KOPT-K1 (cell line): ENCODE measurements at regions not wholly inside any gene's neighbourhood (a gene's known extent, or its start where the extent isn't known, plus 50 kb on each side); places are given as distances from the start of the nearest gene placed in this dataset.
"Not testable (repeated sequence)": the region's sequence is repeated elsewhere in the genome, so short reads cannot be mapped to it uniquely, and the experiment has no call there.

Source experiments
- H3K27ac ChIP-seq: fragments of 200-600 bp; sonication (generic); 2 replicates; pipeline ENCODE4 v1.5.1; 2016; ENCODE audit warnings: antibody characterized with exemption, mild to moderate bottlenecking, low read depth, low read length; ENCODE audit not compliant: poor library complexity, severe bottlenecking
- H3K36me3 ChIP-seq: fragments of 200-600 bp; sonication (generic); 2 replicates; pipeline ENCODE4 v1.5.1; 2017; ENCODE audit warnings: antibody characterized with exemption, mild to moderate bottlenecking, low read length, moderate library complexity; ENCODE audit not compliant: insufficient read depth
- H3K9me3 ChIP-seq: fragments of 200-600 bp; sonication (generic); 2 replicates; pipeline ENCODE4 v1.5.1; 2017; ENCODE audit warnings: antibody characterized with exemption, low read length, mild to moderate bottlenecking; ENCODE audit not compliant: insufficient read depth, poor library complexity, severe bottlenecking

DNA sequence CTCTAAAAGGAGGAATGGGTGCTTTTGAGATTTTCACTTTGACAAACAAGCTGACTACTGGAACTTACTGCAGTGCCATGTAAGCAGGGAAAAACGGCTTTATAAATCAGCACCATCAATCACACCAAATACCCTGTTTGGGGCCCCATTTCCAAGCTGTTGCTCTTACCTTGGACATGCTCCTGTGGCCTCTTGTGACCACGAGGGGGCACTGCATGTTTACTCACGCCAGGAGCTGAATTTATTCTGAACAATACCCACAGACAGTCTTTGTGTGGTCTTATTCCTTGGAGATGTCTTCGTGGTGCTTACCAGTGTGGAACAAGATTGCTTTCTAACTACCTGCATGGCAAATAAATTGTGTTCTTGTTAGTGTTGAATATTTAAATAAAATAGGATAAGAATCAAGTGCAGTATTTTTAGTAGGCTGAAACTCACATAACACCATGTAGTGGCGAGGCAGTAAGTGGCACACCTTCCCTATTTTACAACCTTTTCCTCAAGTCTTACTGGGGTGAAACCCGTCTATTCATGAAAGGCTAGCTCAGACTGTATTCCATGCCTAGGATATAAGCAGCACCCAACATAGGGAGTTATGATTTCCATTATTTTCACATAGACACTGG lies 155.5 kb upstream of the NMUR2 start:
- Histone ChIP-seq H3K9me3 (no peaks in the 10 kb centered on the region), H3K27ac (no peak overlapping the region), H3K36me3 (no peaks in the 10 kb centered on the region)

DNA sequence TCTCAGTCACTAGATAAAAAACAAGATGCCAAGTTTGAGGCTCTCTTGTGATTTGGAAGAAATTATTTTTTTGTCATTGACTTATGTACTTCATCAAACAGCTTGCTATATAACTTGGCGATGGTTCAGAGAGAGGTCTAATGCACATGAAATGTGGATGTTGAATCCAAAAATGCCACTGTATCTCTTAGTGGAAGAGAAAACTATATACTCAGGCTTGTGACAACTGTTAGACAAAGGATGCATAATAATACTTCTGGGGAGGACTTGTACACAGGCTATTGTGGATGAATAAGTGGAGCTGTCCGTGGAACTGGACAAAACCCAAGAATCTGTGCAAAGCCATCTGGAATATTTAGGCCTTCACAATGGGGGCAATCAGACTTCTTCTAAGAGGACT lies 162.9 kb upstream of the NMUR2 start:
- Histone ChIP-seq H3K36me3 (no peaks in the 10 kb centered on the region), H3K27ac (no peak overlapping the region), H3K9me3 (no peaks in the 10 kb centered on the region)

DNA sequence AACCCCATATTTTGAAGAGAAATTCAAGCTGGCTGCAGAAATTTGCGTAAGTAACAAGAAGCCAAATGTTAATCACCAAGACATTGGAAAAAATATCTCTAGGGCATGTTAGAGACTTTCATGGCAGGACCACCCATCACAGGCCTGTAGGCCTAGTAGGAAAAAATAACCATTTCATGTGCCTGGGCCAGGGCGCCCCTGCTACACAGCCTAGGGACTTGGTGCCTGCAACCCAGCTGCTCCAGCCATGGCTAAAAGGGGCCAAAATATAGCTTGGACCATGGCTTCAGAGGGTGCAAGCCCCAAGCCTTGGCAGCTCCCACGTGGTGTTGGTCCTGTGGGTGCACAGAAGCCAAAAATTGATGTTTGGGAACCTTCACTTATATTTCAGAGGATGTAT lies 167.7 kb upstream of the NMUR2 start:
- no peaks in the 10 kb centered on the region for H3K9me3 ChIP-seq
- H3K27ac ChIP-seq: no peak overlapping the region
- no peaks in the 10 kb centered on the region for H3K36me3 ChIP-seq

DNA sequence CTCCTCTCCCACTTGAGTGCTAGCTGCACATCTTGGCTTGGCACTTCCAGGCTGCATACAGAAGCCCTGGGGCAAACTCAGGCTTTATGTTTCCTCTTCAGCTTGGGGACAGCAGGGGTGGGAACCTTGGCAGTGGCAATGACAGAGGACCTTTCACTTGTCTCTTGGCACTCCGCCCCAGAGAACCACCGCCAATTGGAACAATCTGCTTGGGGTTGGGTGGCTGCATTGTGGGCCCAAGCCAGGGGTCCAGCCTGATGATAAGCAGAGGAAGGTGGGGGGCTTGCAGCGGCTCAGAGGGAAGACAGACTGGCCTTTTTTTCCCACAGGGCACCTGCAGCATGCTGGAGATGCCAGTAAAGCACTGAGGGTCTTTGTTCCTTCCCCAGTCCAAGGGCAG lies 179.0 kb upstream of the NMUR2 start:
- H3K27ac ChIP-seq: no peak overlapping the region
- H3K36me3 ChIP-seq: no peaks in the 10 kb centered on the region
- H3K9me3 ChIP-seq: no peaks in the 10 kb centered on the region

DNA sequence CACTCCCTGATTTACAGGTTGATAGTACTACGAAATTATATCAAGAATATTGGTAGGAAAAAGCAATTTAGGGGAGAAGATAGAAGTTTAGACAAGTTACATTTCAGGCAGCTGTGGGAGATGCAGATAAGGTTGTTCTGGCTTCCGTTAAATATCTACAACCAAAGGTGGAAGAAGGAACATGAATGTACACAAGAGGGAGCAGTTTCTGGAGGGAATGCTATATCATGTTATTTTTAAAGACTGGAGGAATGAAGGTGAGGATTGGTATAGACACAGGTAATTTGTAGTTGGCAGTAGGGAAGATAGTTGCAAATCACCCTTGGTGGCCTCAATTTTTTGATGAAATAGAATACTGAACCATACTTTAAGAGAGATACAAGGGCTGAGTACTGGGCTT lies 187.3 kb upstream of the NMUR2 start:
- no peaks in the 10 kb centered on the region for H3K9me3 ChIP-seq
- H3K36me3 ChIP-seq: no peaks in the 10 kb centered on the region
- H3K27ac ChIP-seq: no peak overlapping the region

DNA sequence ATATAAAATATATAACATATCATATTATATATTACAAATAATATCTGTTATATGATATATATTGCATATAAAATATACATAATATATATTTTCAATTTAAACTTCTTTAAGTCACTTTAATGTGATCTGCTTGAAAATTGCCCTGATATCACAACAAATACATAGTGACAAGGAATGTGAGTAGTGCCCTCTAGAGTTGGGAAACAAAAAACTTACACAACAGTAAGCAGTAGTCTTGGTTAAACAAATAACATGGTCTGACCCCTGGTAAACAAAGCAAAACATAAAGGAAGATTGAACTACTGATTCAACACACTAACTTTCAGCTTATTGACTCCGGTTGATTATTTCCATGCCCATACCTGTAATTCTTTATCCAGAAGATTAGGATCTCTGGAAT lies 188.3 kb upstream of the NMUR2 start:
- no peaks in the 10 kb centered on the region for H3K9me3 ChIP-seq
- no peak overlapping the region for H3K27ac ChIP-seq
- no peaks in the 10 kb centered on the region for H3K36me3 ChIP-seq

DNA sequence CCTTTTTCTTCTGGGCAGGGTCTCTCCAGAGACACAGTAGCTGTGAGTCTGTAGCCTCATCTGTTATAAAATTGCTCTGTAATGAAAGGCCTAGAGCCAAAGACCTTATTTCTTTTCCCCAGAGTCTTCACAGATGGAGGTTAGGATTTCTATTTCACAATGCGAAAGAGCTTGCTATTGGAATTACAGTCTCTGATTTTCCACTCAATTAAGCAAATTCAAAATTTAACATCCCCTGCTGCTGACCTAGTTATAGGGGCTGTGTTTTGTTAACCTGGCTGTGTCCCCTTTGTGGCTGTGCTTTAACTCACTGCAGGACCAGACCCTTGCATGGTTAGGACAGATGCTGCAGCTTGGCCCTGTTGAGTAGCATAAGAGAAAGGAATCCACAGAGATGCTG lies 190.3 kb upstream of the NMUR2 start:
- H3K27ac ChIP-seq: no peak overlapping the region
- H3K36me3 ChIP-seq: no peaks in the 10 kb centered on the region
- H3K9me3 ChIP-seq: no peaks in the 10 kb centered on the region

DNA sequence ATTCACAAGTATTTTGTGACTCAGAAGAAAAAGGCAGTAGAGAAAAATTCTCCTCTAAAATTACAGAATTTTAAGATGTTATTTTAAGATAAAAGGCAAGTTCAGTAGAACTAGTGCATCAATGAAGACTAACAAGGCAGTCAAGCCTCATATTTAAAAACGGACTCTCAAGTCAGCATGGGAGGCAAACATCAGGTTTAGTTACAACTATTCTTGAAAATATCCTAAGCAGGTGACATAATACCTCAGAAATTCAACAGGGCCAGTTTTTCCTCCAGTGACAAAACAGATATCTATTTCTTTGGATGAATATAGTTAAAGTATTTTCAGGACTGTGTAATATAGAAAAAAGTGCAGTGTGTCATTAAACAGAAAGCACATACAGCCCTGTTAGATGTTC lies 194.0 kb upstream of the NMUR2 start:
- Histone ChIP-seq H3K36me3 (no peaks in the 10 kb centered on the region), H3K9me3 (no peaks in the 10 kb centered on the region), H3K27ac (no peak overlapping the region)

DNA sequence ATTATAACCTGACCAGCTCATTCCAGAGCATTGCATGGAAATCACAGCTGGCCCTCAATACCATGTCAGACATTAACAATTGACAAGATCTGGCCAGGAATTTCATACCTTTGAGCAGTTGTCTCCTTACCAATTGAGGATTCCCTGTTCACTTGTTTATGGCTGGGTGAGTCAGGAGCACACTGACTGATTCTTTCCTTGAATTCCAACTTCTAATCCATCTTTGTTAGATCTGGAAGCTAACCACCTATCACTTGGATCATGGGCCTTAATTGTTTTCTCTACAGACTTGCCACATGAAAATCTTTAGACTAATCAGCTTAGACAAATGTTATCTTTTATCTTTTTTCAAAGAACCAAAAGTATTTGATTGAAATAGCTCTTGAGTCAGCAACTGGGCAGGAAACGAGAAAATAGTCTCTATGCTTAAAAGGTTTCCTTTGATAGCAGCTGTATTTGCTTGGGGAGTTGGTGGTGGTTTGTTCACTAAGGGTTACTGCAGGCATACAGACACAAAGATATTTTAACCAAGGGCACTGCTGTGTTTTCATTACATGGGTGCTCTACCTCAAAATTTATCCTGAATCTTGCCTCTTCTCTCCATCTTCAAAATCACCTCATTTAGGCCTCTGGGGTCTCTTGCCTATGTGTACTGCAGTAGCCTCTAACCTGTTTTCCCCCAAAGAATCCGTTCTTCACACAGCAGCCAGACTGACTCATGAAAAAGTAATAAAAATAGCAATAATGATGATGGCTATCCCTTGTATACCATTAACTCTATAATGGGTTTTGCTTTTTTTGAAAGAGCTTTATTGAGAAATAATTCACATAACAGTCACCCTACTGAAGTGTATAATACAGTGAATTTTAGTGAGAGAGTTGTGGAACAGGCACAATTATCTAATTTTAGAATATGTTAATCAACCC lies 197.0 kb upstream of the NMUR2 start:
- Histone ChIP-seq H3K9me3 (no peaks in the 10 kb centered on the region), H3K36me3 (no peaks in the 10 kb centered on the region), H3K27ac (no peak overlapping the region)

DNA sequence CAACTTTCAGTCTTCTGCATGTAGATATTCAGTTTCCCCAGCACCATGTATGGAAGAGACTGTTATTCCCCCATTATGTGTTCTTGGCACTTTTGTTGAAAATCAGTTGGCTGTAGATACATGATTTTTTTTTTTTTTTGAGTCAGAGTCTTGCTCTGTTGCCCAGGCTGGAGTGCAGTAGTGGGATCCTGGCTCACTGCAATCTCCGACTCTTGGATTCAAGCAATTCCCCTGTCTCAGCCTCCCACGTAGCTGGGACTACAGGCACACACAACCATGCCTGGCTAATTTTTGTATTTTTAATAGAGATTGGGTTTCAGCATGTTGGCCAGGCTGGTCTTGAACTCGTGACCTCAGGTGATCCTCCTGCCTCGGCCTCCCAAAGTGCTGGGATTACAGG lies 201.0 kb upstream of the NMUR2 start:
- not testable (repeated sequence) for H3K27ac ChIP-seq, H3K36me3 ChIP-seq, H3K9me3 ChIP-seq

DNA sequence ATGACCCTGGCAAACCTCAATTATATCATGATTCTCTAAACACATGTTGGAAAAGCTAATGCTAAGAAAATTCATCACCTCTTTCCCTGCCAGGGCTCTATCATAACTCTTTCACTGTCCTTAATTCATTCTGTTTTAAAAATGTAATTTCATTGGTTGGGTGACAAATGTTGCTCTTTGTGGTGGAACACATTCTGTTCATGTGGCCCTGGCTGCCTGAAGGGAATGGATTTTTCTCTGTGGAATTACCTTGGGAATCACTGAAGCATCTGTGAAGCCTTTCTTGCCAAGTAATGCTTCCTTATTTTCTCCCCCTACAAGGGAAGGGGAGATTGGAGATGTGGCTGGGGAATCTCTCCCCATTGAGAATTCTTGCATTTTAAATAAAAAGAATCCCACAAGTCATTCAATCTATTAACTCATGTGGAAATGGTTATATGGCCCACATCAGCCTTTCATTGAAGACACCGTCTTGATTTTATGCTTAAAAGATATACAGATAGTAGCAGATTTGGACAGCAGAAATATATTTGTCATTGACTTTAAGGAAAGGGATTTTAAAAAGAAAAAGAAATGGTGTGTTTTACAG lies 201.8 kb upstream of the NMUR2 start:
- Histone ChIP-seq H3K36me3 (no peaks in the 10 kb centered on the region), H3K27ac (no peak overlapping the region), H3K9me3 (no peaks in the 10 kb centered on the region)

DNA sequence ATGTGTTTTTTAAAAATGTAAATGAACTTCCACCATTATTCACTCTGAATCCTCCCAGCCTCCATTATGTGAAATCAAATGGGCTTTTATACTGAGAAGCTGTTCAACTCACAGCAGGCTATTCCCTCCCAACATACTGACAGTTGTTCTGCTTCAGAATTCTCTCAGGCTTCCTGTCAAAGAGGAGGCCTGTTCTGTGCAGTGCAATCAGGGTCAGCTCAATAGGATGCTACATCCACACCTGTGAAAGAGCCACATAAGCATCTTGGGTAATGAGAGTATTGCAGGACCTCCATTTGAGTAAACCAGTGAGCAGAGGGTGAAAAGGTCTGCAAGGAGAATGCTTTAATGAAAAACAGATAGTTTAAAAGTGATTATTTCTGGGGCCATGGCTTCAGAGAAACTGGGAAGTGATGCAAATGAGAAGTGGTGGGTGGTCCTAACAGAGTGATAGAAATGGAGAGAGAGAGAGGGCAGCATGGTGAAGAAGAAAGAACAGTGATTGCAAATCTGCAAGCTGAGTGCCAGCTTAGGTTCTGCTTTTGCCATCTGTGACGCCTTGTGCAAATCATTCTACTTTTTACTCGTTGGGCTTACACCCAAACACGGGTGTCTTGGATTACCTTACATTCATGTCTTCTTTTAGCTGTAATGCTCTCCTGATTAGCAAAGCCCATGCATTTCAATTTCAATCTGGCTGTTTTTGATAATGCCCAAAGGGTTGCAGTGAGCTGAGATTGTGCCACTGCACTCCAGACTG lies 202.5 kb upstream of the NMUR2 start:
- Histone ChIP-seq H3K27ac (no peak overlapping the region), H3K9me3 (no peaks in the 10 kb centered on the region), H3K36me3 (no peaks in the 10 kb centered on the region)

DNA sequence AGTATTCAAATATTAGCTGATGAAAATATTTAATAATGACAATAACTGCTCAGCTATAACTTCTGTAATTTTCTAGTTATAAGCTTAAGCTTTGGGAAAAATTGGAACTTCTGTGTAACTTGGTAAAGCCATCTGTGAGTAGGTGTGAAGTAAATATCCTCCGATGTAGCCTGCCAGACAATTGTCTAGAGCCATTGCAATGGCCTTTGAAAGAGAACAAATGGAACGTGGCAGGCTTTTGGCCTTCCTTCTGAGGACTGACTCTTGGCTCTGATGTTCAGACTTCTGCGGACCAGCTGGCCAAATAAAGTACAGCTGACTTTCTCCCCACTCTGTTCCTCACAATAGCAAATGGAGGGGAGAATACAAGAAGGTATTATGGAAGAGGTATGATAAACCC lies 203.4 kb upstream of the NMUR2 start:
- Histone ChIP-seq H3K36me3 (no peaks in the 10 kb centered on the region), H3K27ac (no peak overlapping the region), H3K9me3 (no peaks in the 10 kb centered on the region)

DNA sequence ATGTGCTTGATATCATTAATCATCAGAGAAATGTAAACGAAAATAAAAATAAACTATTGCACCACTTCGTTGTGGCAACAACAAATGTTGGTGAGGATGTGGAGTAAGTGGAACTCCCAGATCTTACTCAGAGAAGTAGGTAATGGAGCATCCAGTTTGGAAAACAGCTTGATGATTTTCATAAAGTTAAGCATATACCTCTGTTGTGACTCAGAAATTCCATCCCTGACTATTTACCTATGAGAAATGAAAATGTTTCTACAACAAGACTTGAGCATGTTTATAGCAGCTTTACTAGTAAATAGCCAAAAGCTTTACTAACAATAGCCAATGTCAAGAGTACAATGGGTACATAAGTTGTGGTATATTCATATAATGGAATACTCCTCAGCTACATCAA lies 214.7 kb upstream of the NMUR2 start:
- Histone ChIP-seq H3K27ac (no peak overlapping the region), H3K36me3 (no peaks in the 10 kb centered on the region), H3K9me3 (no peaks in the 10 kb centered on the region)

DNA sequence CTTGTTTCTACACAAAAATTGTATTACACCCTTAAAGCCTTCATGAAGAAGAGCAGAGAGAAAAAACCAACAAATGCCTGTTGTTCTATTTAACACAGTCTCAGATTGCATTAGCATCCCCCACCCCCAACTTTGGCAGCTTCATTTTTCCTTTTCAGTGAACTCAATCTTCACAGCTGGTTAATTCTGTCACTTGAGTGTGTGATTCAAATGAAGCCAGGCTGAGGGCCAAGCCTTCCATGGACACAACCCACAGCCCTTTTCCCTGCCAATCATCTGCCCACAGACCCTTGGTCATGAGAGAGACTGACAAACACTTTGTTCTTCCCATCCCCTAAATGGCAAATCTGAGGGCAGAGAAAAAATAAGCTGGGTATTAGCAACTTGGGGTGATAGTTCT lies 217.5 kb upstream of the NMUR2 start:
- H3K27ac ChIP-seq: no peak overlapping the region
- no peaks in the 10 kb centered on the region for H3K36me3 ChIP-seq
- H3K9me3 ChIP-seq: no peaks in the 10 kb centered on the region
